Heart right ventricle (tissue), 16 donors: ENCODE measurements at regions not wholly inside any gene's neighbourhood (a gene's known extent, or its start where the extent isn't known, plus 50 kb on each side); places are given as distances from the start of the nearest gene placed in this dataset.

Experiments
- ATAC-seq, 8 donors: fragments of 200-7000 bp; cut with Tn5 transposase; one replicate each; pipeline ENCODE4 v1.9.1; 2020; ENCODE audit warnings: mild to moderate bottlenecking in 8 of 8, moderate library complexity in 8 of 8, moderate number of reproducible peaks in 1 of 8
- DNase-seq, 2 donors: peaks; one replicate each; pipeline ENCODE4 v3.0.0-alpha.2; 2020
- H3K27ac ChIP-seq, 10 donors: fragments of 200-600 bp; sonication (generic) in 2 of 10; one replicate each; pipeline versions ENCODE4 v1.5.0 to v1.8.0; 2020 to 2022; ENCODE audit warnings: mild to moderate bottlenecking in 3 of 10
- H3K27me3 ChIP-seq, 7 donors: fragments of 200-600 bp; one replicate each; pipeline ENCODE4 v1.8.0; 2021 to 2022; ENCODE audit warnings: mild to moderate bottlenecking in 2 of 7
- H3K36me3 ChIP-seq, 9 donors: fragments of 200-600 bp; sonication (generic) in 1 of 9; one replicate each; pipeline versions ENCODE4 v1.5.0 to v1.8.0; 2020 to 2022; ENCODE audit warnings: mild to moderate bottlenecking in 2 of 9
- H3K4me1 ChIP-seq, 9 donors: fragments of 200-600 bp; sonication (generic) in 1 of 9; one replicate each; pipeline versions ENCODE4 v1.5.0 to v1.8.0; 2020 to 2022; ENCODE audit warnings: mild to moderate bottlenecking in 4 of 9
- H3K4me3 ChIP-seq, 10 donors: fragments of 200-600 bp; sonication (generic) in 2 of 10; one replicate each; pipeline versions ENCODE4 v1.5.0 to v1.8.0; 2020 to 2022; ENCODE audit warnings: mild to moderate bottlenecking in 7 of 10, moderate library complexity in 2 of 10
- H3K9me3 ChIP-seq, 11 donors: fragments of 200-600 bp in 10 of 11; sonication (generic) in 2 of 11; one replicate each; pipeline versions ENCODE4 v1.5.0 to v1.8.0; 2013 to 2022; ENCODE audit warnings: mild to moderate bottlenecking in 2 of 11, control low read depth in 1 of 11, moderate library complexity in 1 of 11
- CTCF ChIP-seq, 9 donors: fragments of 200-600 bp; sonication (generic) in 2 of 9; IDR thresholded peaks; one replicate each; pipeline versions ENCODE4 v1.5.0 to v1.8.0; 2021 to 2022; ENCODE audit warnings: antibody characterized with exemption in 9 of 9, mild to moderate bottlenecking in 5 of 9, moderate library complexity in 1 of 9
- WGBS, 2 donors: extraction: QIAGEN DNeasy Blood & Tissue Kit; methylation state at CpG; one replicate each; pipeline ENCODE4 v1.1.7; 2013; ENCODE audit warnings: inconsistent platforms in 1 of 2; 5-methylcytosine and 5-hydroxymethylcytosine counted together
- intact Hi-C, 10 donors: fragments of 100-400 bp; cut with DNase I; formaldehyde crosslinking; loops; one replicate each; pipeline versions ENCODE4 v1.11.1 to v1.14.2; 2022
- donor health status: Arrhythmogenic right ventricular cardiomyopathy.
- donor health status: ischemic (EF 13 %, LVEDD 7.1; RV severe dilation, severe dysfunction).
- donor health status: healthy with polysubstance abuse.
- donor health status: DM: no; HTN: yes; CAD: no.
- donor health status: DM: no; HTN: no; CAD: no.
- donor health status: ischemic (EF 25% LVEDD 6.9; RV normal size, moderate dysfunction).
- donor health status: ischemic (EF 25% LVEDD 5.7; RV mildly dilated, moderate dysfunction).
- donor health status: healthy.
- donor health status: DM: yes; HTN: yes; CAD: no.
- donor health status: Ischemic cardiomyopathy.
- donor health status: ischemic (EF 35%, LVEDD 5.7; RV mildly dilated, moderate dysfunction).
- donor health status: nonischemic (EF 11% LVEDD 7.7; RV severe dilation, severe dysfunction).
- donor health status: DM: yes; HTN: yes; CAD: no.
- donor health status: PGD.
- donor health status: ischemic (EF 29% LVEDD 5.4; RV normal size, mild dysfunction).
- donor health status: nonischemic (EF 23%, LVEDD 6.1; RV moderate dilation, normal function).

- Histone ChIP-seq H3K27ac (no peak overlapping the region), H3K4me3 (no peak overlapping the region), H3K9me3 (no peaks in the 10 kb centered on the region), H3K36me3 (no peaks in the 10 kb centered on the region), H3K27me3 (peaks cover 0 to 5% (median 0%) of the 10 kb centered on the region in 7 donors), H3K4me1 (no peaks in the 10 kb centered on the region)
- DNase-seq (peak in 1 of 2 donors; percentile 3), ATAC-seq (peak in 4 of 8 donors; percentile 9 to 48 (median 22))
- no peak for TF ChIP-seq CTCF (IDR thresholded peaks at IDR 0.05)
- intact Hi-C loops: no loop called here
- 91 to 93% methylated on average over 15 of the region's 15 CpGs for WGBS, 2 donors
Observed at GRCh38 chr6:170062209-170062914, 228.5 kb downstream of the DLL1 start.

- peak in 1 of 2 donors; percentile 1 for DNase-seq
Observed at GRCh38 chr6:170058878-170059485, 231.9 kb downstream of the DLL1 start.

GRCh38 chr6:170057961-170058877 is 232.7 kb downstream of the DLL1 start:
- Histone ChIP-seq H3K4me1 (no peaks in the 10 kb centered on the region), H3K36me3 (no peaks in the 10 kb centered on the region), H3K27ac (no peak overlapping the region), H3K4me3 (no peak overlapping the region), H3K9me3 (no peaks in the 10 kb centered on the region), H3K27me3 (peaks cover 0 to 6% (median 0%) of the 10 kb centered on the region in 7 donors)
- ATAC-seq (peak in 1 of 8 donors; percentile 28), DNase-seq (no peak)
- TF ChIP-seq CTCF (IDR thresholded peaks at IDR 0.05): no peak
- intact Hi-C loops: no loop called here
- WGBS, 2 donors: 89 to 91% methylated on average over 40 of the region's 40 CpGs

More at GRCh38 chr6:170058878-170059485, 231.9 kb downstream of the DLL1 start:
- Histone ChIP-seq H3K4me1 (no peaks in the 10 kb centered on the region), H3K27me3 (peaks cover 0 to 4% (median 0%) of the 10 kb centered on the region in 7 donors), H3K27ac (no peak overlapping the region), H3K9me3 (no peaks in the 10 kb centered on the region), H3K4me3 (no peak overlapping the region), H3K36me3 (no peaks in the 10 kb centered on the region)
- ATAC-seq: peak in 1 of 8 donors; percentile 24
- intact Hi-C loops: no loop called here
- whole genome bisulfite sequencing, 2 donors: 96 to 99% methylated on average over 22 of the region's 22 CpGs
- TF ChIP-seq CTCF (IDR thresholded peaks at IDR 0.05): no peak

- intact Hi-C loops: no loop called here
- H3K9me3 ChIP-seq: no peaks in the 10 kb centered on the region
- ATAC-seq (no peak), DNase-seq (no peak)
- no peak overlapping the region for H3K4me3 ChIP-seq
- WGBS, 2 donors: 85 to 91% methylated on average over 16 of the region's 16 CpGs
- no peaks in the 10 kb centered on the region for H3K4me1 ChIP-seq
- no peaks in the 10 kb centered on the region for H3K36me3 ChIP-seq
- H3K27me3 ChIP-seq: peaks cover 0 to 6% (median 0%) of the 10 kb centered on the region in 7 donors
- H3K27ac ChIP-seq: no peak overlapping the region
- TF ChIP-seq CTCF (IDR thresholded peaks at IDR 0.05): no peak
Observed at GRCh38 chr6:170057034-170057734, 233.7 kb downstream of the DLL1 start.
